ENCODE measurements at regions not wholly inside any gene's neighbourhood (a gene's known extent, or its start where the extent isn't known, plus 50 kb on each side); places are given as distances from the start of the nearest gene placed in this dataset.
"Not testable (repeated sequence)": the region's sequence is repeated elsewhere in the genome, so short reads cannot be mapped to it uniquely, and the experiment has no call there.

- DNase-seq: no peak
Observed at GRCh38 chr3:5888851-5889250, 701.3 kb downstream of the EDEM1 start.

DNA sequence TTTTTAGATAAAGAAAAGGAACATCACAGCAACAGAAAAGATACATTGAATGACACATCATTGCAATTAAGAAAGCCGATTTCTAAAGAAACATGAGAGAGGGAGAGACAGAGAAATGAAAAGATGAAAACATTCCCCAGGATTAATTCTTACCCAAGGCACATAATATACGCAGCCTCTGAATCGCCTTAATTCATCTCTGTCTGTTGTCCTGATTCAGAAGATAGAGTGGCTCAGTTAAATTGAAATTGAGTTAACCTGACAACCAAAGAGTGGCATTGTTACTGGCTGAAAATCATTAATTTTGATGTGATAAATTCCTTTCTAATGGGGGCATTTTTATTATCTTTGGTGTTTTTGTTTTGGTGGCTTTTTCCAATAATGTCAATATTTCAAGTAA is 701.9 kb downstream of the EDEM1 start:
- DNase-seq: no peak

DNA sequence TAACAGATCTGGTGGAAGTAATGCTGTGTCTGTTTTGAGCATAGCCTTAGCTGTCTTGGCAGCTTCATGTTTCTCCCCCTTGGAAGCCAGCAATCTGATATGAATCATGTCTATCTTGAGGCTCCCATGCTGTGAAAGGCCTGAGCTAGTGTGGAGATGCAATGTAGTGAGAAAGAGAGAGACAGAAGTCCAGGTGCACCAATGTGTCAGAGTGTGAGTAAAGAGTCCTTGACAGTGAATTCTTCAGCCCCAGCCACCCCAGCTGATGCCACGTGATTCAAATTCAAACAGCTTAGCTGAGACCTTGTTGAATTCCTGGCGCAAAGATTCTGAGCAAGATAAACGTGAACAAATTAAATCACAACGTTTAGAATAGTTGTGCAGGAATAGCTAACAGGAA is 704.2 kb downstream of the EDEM1 start:
- no peak for DNase-seq

DNA sequence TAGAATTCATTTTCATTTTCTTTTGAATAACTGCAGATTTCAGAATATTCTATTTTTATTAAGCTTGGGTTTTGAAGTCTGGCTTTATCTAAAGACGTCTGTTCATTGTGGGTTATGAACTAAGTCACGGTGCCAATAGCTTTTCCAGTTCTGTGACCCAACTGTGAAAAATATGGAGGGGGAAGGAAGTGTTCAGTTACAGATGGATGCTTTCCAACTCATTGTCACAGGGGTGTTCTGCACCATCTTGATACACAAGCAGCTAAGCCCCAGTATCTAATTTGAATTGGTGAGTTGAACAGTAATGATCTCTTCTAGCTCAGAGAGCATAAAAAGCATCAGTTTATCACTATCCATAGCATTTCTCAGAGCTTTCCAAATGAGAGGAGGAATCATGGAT is 710.6 kb downstream of the EDEM1 start:
- no peak for DNase-seq

DNA sequence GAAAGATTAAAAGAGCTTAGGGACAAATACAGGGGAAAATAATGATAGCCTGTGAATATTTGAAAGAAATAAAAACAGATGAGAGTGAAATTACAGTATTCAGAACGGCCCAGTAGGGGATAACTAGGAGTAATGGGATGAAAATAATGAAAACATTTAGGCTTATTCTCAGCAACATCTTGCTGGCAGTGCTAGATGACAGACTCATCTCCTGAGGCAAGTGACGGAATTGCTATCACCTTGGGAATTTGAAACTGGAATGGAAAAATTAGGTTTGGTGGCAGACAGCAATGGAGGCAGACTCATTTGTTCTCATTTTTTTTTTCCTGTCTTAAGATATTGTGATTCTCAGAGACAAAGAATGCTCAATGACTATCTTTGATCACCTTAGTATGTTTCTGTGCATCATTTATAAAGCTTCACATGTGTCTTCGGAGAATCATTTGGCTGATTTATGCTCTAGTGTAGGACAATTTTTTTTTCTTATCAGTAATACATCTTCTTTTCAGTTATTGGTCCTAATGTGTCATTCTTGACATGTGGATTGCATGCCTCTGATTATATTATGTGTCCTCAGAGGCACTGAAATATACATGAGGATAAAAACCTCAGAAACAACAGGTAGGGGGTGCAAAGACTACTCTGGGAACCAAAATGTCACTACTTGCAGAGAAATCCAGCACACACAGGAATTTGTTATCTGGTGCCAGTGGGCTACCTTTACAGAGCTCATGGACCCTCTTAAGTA is 711.7 kb downstream of the EDEM1 start:
- no peak for DNase-seq

DNA sequence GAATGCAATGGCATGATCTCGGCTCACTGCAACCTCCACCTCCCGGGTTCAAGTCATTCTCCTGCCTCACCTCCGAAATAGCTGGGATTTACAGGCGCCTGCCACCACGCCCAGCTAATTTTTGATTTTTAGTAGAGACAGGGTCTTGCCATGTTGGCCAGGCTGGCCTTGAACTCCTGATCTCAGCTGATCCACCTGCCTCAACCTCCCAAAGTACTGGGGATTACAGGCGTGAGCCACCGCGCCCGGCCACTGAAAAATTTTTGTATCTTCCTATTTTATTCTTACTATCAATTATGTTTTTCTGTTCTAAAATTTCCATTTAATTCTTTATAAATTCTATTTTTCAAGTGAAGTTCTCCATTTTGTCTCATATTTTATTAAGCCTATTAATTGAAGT is 730.4 kb downstream of the EDEM1 start:
- DNase-seq: no peak

GRCh38 chr3:5918626-5919025 is 731.1 kb downstream of the EDEM1 start:
- no peak for DNase-seq

DNA sequence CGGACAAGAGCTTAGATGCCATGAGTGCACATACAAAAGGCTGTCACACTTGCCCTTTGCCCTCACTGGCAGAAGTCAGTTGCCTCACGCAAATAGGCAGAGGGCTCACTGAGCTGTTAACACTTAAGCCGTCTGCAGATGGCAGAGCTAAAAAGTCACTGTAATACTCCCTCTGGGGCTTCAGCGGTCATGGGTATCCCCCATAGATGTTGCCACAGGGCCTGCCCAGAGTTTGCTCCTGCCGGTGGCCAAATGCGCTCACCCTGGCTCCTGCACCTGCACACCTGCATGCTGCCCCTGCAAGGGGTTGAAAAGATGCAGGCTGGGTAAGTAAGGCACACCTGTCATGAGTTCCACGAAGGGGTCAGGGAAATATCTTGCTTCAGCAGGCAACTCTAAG is 741.5 kb downstream of the EDEM1 start:
- DNase-seq: no peak

GRCh38 chr3:5944061-5944460 is 756.6 kb downstream of the EDEM1 start:
- DNase-seq: not testable (repeated sequence)

DNA sequence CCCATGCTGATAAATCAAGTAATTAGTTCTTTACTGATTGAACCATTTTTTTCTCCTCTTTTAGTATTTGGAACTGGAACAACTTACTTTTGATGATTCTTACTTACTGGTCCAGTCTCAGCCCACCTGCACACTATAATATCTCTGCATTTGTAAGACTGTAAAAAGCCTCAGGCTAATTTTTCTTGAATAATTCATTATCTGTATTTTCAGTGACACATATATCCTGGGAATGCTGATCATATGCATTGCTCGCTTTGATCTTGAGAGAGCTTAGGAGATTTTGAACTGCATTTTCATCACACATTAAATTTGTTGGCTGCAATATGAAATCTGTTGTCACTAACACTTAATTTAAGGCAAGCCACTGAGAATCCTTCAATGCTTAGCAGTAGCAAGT is 760.6 kb downstream of the EDEM1 start:
- DNase-seq: no peak

- DNase-seq: no peak
Observed at GRCh38 chr3:5951026-5951425, 763.5 kb downstream of the EDEM1 start.

DNA sequence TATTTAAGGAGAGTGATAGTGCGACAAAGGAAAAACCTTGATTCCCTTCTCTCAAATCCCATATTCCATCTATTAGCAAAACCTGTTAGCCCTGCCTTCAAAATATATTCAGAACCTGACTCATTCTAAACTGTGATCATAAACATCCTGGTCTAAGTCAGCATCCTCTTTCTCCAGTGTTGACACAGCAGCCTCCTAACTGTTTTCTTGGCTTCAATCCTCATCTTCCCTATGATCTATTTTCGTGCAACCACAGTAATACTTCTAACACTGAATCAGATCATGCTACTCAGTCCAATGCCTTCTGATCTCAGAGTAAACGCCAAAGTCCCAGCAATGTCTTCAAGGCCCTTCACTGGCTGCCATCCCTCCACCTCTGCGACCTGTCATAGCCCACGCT is 785.1 kb downstream of the EDEM1 start:
- DNase-seq: no peak

DNA sequence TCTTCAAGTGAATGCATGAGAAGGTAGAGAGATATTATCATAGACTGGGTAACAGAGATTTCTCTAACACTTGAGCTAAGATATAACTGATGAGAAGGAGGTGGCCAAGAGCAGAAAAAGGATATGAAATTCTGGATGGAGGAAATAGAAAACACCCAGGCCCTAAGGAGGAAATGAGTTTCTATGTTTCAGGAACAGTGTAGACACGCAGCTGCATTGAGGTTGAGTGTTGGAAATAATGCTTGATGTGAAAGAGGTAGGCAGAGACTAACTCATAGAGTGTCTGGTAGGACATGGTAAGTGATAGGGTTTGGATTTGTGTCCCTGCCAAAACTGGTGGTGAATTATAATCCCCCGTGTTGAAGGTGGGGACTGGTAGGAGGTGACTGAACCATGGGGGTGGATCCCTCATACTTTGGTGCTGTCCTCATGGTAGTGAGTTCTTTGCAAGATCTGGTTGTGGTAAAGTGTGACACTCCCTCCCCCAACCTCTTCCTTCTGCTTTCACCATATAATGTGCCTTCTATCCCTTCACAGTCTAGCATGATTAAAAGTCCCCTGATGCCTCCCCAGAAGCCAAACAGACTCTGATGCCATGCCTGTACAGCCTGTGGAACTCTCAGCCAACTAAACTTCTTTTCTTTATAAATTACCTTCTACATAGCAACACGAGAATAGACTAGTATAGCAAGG is 787.3 kb downstream of the EDEM1 start:
- DNase-seq: no peak

GRCh38 chr3:5977331-5977730 is 789.8 kb downstream of the EDEM1 start:
- no peak for DNase-seq

DNA sequence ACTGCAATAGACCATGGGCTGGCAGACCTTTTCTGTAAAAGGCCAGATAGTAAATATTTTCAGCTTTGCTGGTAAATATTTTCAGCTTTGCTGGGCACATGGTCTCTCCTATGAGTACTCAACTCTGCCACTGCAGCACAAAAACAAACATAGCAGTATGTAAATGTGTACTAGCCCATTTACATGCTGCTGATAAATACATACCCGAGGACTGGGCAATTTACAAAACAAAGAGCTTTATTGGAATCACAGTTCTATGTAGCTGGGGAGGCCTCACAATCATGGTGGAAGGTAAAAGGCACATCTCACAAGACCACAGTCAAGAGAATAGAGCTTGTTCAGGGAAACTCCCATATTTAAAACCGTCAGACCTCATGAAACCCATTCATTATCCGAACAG is 793.0 kb downstream of the EDEM1 start:
- DNase-seq: no peak

- DNase-seq: no peak
Observed at GRCh38 chr3:5994651-5995050, 807.1 kb downstream of the EDEM1 start.

- no peak for DNase-seq
Observed at GRCh38 chr3:6018456-6018855, 830.9 kb downstream of the EDEM1 start.

- no peak for DNase-seq
Observed at GRCh38 chr3:6022621-6023020, 835.1 kb downstream of the EDEM1 start.

DNA sequence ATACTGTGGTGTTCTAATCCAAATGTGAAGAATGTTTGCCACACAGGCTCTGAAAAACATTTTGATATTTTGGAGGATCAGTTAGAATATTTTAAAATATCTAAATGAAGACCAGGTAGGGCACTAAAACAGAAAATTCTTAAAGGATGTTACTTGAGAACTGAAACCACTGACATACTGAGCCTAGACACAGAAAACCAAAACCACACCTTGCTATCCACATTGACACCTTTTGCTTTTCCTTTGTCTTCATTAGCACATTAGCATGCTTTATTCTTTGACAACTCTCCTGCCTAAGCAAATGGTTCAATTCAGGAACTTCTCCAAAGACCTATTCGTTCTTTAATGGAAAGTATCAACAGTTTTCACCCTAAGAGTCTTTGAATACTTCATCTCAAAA is 835.9 kb upstream of the GRM7 start:
- no peak for DNase-seq

DNA sequence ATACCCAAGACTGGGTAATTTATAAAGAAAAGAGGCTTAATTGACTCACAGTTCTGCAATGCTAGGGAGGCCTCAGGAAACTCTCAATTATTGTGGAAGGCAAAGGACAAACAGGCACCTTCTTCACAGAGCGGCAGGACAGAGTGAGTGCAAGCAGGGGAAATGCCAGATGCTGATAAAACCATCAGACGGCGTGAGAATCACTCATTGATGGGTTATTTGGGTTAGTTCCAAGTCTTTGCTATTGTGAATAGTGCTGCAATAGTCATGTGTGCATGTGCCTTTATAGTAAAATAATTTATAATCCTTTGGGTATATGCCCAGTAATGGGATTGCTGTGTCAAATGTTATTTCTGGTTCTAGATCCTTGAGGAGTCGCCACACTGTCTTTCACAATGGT is 830.3 kb upstream of the GRM7 start:
- DNase-seq: not testable (repeated sequence)

DNA sequence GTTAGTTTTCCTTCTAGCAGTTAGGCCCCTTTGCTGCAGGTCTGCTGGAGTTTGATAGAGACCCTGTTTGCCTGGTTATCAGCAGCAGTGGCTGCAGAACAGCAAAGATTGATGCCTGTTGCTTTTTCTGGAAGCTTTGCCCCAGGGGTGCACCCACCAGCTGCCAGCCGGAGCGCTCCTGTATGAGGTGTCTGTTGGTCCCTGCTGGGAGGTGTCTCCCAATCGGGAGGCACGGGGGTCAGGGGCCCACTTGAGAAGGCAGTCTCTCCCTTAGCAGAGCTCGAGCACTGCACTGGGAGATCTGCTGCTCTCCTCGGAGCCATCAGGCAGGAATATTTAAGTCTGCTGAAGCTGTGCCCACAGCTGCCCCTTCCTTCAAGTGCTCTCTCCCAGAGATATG is 825.3 kb upstream of the GRM7 start:
- no peak for DNase-seq

DNA sequence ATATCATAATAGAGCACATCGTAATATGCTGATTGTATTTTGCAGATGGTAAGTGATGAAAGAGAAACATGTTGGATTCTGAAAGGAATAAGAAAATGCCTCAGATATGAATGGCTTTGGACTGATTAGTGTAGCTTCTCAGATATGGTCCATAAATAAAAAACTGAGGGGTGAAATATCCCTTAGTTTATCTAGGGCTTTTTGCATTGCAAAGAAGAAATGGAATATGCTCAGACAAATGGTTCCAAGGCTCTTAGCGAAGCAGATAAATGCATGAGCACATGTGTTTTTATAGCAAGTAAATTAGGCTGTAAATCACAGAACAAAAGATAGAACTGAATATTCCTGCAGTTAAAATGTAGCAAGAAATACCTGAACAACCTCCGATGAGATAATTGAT is 820.9 kb upstream of the GRM7 start:
- no peak for DNase-seq

DNA sequence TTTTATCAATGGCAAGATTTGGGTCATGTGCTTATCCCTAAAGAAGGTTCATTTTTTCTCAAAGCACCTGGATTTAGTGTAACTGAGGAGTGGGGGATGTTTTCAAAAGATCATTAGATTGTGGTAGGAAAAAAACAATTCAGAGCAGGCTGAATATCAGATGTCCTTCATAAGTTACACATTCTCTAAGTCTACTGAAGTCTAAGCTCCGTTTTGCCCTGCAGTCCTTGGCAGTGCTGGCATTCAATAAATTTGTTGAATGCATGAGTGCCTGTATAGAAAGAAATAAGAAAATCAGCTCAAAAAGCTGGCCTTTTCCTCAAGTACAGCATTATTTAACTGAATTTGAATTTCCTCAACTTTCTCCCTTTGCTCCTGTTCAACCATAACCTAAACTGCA is 819.0 kb upstream of the GRM7 start:
- DNase-seq: no peak

GRCh38 chr3:6047016-6047415 is 813.9 kb upstream of the GRM7 start:
- DNase-seq: no peak

DNA sequence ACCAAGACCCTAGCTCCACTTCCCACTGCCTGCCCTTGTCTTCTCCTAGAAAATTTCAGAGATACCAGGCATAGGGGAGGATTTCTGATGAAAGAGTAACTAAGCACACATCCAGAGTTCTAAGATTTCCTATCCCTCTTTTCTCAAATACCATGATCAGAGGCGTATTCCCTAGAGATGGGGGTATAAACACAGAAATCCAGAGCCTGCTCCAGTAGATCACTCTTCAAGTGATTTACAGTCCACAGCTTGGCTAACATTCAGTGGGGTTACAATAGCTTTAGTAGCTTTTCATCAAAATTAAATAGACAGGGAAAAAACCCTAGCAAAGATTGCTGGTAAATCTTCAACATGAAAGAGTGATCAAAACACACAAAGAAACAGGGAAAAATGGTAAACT is 800.7 kb upstream of the GRM7 start:
- DNase-seq: no peak

Data from activated CD4-positive, alpha-beta T cell treated with anti-CD3 and anti-CD28 coated beads, Interleukin-10, Interleukin-2, amounts not matched to agents 100 ng/mL and 50 ng/mL, durations not matched to agents 16 hours and 8 hours (primary cell).